A673 (cell line): ENCODE measurements at regions not wholly inside any gene's neighbourhood (a gene's known extent, or its start where the extent isn't known, plus 50 kb on each side); places are given as distances from the start of the nearest gene placed in this dataset.

ENCODE experiments used
- BruUV-seq: library from RNA; stranded (reverse); fragments of 400-500 nt; replicated peaks from 2 replicates; lab custom pipeline; 2021; lab: Mats Ljungman, UMichigan
- CTCF ChIA-PET: fragments of 300-600 bp; sonication (Branson Sonifier 250); formaldehyde crosslinking; loops from one replicate; lab custom pipeline; 2022; ENCODE audit warnings: antibody characterized with exemption; lab: Charles Lee
- POLR2A ChIA-PET: fragments of 300-600 bp; sonication (Branson Sonifier 250); formaldehyde crosslinking; loops from one replicate; lab custom pipeline; 2022; ENCODE audit warnings: antibody characterized with exemption; ENCODE audit not compliant: low non-redundant PET; lab: Charles Lee
- DNase-seq: peaks from one replicate; pipeline ENCODE4 v3.0.0-alpha.2; 2015; ENCODE audit warnings: low spot score
- H3K27ac ChIP-seq: fragments of 200-600 bp; sonication (generic); 2 replicates; pipeline ENCODE4 v1.5.1; 2016; ENCODE audit warnings: mixed run types, low read depth, mild to moderate bottlenecking, mixed read lengths, antibody characterized with exemption, low read length; ENCODE audit not compliant: poor library complexity, severe bottlenecking
- H3K27me3 ChIP-seq: fragments of 200-600 bp; sonication (generic); replicated peaks from 2 replicates; pipeline ENCODE4 v1.6.1; 2017; ENCODE audit warnings: mixed run types, low read depth, mild to moderate bottlenecking, mixed read lengths, antibody characterized with exemption, low read length; ENCODE audit not compliant: insufficient read depth, poor library complexity
- H3K36me3 ChIP-seq: fragments of 200-600 bp; sonication (generic); 2 replicates; pipeline ENCODE4 v1.6.1; 2016; ENCODE audit warnings: mixed run types, mild to moderate bottlenecking, mixed read lengths, antibody characterized with exemption, low read length; ENCODE audit not compliant: insufficient read depth, poor library complexity, severe bottlenecking
- H3K4me1 ChIP-seq: fragments of 200-600 bp; sonication (generic); 2 replicates; pipeline ENCODE4 v1.6.1; 2017; ENCODE audit warnings: mixed run types, mild to moderate bottlenecking, mixed read lengths, antibody characterized with exemption, low read length; ENCODE audit not compliant: insufficient read depth, poor library complexity, severe bottlenecking
- H3K4me3 ChIP-seq: fragments of 200-600 bp; sonication (generic); 2 replicates; pipeline ENCODE4 v1.5.1; 2016; ENCODE audit warnings: low read depth, mixed run types, mild to moderate bottlenecking, mixed read lengths, low read length; ENCODE audit not compliant: poor library complexity, severe bottlenecking
- H3K9me3 ChIP-seq: fragments of 200-600 bp; sonication (generic); 2 replicates; pipeline ENCODE4 v1.6.1; 2016; ENCODE audit warnings: mixed run types, low read depth, mild to moderate bottlenecking, mixed read lengths, antibody characterized with exemption, low read length; ENCODE audit not compliant: poor library complexity, severe bottlenecking
- EZH2 ChIP-seq: fragments of 200-600 bp; sonication (generic); IDR thresholded peaks from 2 replicates; pipeline ENCODE4 v1.6.1; 2017; ENCODE audit warnings: borderline replicate concordance, low read depth, mild to moderate bottlenecking, mixed read lengths, antibody characterized with exemption, low read length; ENCODE audit not compliant: poor library complexity, severe bottlenecking
- intact Hi-C: fragments of 100-400 bp; cut with micrococcal nuclease; formaldehyde crosslinking; loops from one replicate; pipeline ENCODE4 v1.10.0; 2022; ENCODE audit not compliant: unreplicated experiment
- TF ChIP-seq, protein P1 (sequence below): fragments of 300-800, 200-600 bp; sonication (generic); conservative IDR thresholded peaks from 2 replicates; pipeline ENCODE4 v1.5.1; 2017; ENCODE audit warnings: low read depth, mild to moderate bottlenecking, antibody characterized with exemption, low read length, moderate library complexity, mixed read lengths

DNA sequence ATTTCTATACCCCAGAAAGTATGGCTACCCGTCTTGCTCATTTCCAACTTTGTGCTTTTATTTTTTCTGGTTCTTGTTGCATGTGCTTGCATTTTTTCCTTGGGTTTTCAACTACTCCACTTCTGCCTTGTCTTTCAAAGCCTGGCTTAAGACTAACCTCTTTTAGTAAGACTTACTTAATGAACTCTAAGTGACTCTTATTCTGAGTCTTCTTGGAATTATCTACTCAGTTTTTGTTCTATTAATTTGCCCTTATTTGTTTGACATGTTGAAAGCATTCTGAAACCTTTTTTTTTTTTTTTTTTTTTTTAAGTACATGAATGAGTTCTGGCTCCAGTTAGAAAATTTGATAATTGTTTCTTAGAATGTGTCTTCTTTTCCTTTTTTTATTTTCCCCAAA is 74.8 kb downstream of the SLIT2 start:
- CTCF ChIA-PET = no interaction called here
- Histone ChIP-seq H3K9me3 (no peaks in the 10 kb centered on the region), H3K27ac (no peak overlapping the region), H3K4me1 (peaks cover 33% of the 10 kb centered on the region), H3K36me3 (no peaks in the 10 kb centered on the region), H3K27me3 (no peaks in the 10 kb centered on the region), H3K4me3 (no peak overlapping the region)
- intact Hi-C loops = no loop called here
- no peak for DNase-seq
- POLR2A ChIA-PET = no interaction called here
- no peak for TF ChIP-seq EZH2
- TF ChIP-seq, protein P1, sequence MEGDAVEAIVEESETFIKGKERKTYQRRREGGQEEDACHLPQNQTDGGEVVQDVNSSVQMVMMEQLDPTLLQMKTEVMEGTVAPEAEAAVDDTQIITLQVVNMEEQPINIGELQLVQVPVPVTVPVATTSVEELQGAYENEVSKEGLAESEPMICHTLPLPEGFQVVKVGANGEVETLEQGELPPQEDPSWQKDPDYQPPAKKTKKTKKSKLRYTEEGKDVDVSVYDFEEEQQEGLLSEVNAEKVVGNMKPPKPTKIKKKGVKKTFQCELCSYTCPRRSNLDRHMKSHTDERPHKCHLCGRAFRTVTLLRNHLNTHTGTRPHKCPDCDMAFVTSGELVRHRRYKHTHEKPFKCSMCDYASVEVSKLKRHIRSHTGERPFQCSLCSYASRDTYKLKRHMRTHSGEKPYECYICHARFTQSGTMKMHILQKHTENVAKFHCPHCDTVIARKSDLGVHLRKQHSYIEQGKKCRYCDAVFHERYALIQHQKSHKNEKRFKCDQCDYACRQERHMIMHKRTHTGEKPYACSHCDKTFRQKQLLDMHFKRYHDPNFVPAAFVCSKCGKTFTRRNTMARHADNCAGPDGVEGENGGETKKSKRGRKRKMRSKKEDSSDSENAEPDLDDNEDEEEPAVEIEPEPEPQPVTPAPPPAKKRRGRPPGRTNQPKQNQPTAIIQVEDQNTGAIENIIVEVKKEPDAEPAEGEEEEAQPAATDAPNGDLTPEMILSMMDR = no peak
- no TSS peak for BruUV-seq

DNA sequence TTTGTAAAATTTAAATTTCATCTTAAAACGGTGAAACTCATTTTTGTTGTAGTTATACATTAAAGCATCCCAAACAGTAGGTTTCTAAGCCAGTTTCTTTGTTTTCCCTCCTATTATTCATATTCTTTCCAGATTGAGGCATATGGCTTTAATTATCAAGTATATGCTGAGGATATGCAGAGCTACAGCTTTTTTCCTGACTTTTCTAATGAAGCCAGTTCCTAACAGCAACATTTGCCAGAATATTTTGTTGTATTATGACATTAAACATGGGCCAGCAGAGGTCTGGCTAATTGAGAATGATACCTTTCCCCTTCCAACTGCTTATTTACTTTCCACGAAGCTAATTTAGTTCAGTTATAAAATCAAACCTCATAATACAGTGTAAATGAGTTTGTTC is 75.3 kb downstream of the SLIT2 start:
- POLR2A ChIA-PET = no interaction called here
- TF ChIP-seq EZH2 = no peak
- TF ChIP-seq, protein P1 = no peak
- Histone ChIP-seq H3K4me1 (peaks cover 30% of the 10 kb centered on the region), H3K9me3 (no peaks in the 10 kb centered on the region), H3K27ac (no peak overlapping the region), H3K27me3 (no peaks in the 10 kb centered on the region), H3K36me3 (no peaks in the 10 kb centered on the region), H3K4me3 (no peak overlapping the region)
- CTCF ChIA-PET = no interaction called here
- no peak for DNase-seq
- intact Hi-C loops = no loop called here
- BruUV-seq = no TSS peak

DNA sequence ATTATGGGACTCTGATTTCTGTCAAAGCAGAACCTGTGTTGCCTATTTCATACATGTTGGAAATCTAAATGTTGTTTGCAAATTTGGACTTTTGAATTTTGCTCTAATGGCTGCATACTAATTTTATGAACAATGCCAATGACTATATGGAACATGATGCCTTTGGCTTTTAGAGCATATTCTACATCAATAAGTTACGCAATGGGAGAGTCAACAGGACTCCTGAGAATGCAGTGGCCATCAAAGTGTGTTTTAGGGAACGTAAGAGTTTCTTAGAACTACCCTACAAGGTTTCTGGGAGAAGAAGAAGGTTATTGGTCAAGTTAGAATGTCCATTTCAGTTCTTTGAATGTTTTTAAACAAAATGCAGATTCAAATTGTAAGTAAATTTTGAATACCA is 76.1 kb downstream of the SLIT2 start:
- Histone ChIP-seq H3K36me3 (no peaks in the 10 kb centered on the region), H3K27ac (no peak overlapping the region), H3K27me3 (no peaks in the 10 kb centered on the region), H3K9me3 (no peaks in the 10 kb centered on the region), H3K4me1 (peaks cover 30% of the 10 kb centered on the region), H3K4me3 (no peak overlapping the region)
- no TSS peak for BruUV-seq
- DNase-seq = no peak
- TF ChIP-seq, protein P1 = no peak
- TF ChIP-seq EZH2 = no peak
- ChIA-PET POLR2A (no interaction called here), CTCF (no interaction called here)
- intact Hi-C loops = no loop called here
